Osteoblast (primary cell): ENCODE measurements at regions not wholly inside any gene's neighbourhood (a gene's known extent, or its start where the extent isn't known, plus 50 kb on each side); places are given as distances from the start of the nearest gene placed in this dataset.

ENCODE experiments used
- DNase-seq: peaks from one replicate; pipeline ENCODE4 v3.0.0; 2011; ENCODE audit warnings: low spot score, mixed read lengths; ENCODE audit not compliant: insufficient read length; ENCODE audit errors: missing footprints
- H2AFZ ChIP-seq: 2 replicates; pipeline ENCODE4 v1.6.0; 2011; ENCODE audit warnings: mild to moderate bottlenecking, low read length
- H3K27ac ChIP-seq: 2 replicates; pipeline ENCODE4 v1.5.1; 2011; ENCODE audit warnings: mild to moderate bottlenecking, low read depth, low read length, moderate library complexity
- H3K27me3 ChIP-seq: 2 replicates; pipeline ENCODE4 v1.6.0; 2012; ENCODE audit warnings: mild to moderate bottlenecking, control low read depth, inconsistent platforms, low read length, moderate library complexity; ENCODE audit not compliant: insufficient read depth
- H3K36me3 ChIP-seq: 2 replicates; pipeline ENCODE4 v1.5.1; 2011; ENCODE audit warnings: mild to moderate bottlenecking, low read length, control low read depth, moderate library complexity; ENCODE audit not compliant: insufficient read depth
- H3K4me1 ChIP-seq: 2 replicates; pipeline ENCODE4 v1.5.1; 2011; ENCODE audit warnings: mild to moderate bottlenecking, low read length, control low read depth, moderate library complexity; ENCODE audit not compliant: insufficient read depth
- H3K4me2 ChIP-seq: 2 replicates; pipeline ENCODE4 v1.6.0; 2011; ENCODE audit warnings: mild to moderate bottlenecking, low read length; ENCODE audit not compliant: insufficient read depth
- H3K4me3 ChIP-seq: fragments of 200-600 bp; sonication (generic); 3 replicates; pipeline ENCODE4 v1.5.1; 2012; ENCODE audit warnings: mild to moderate bottlenecking, low read length, inconsistent platforms; ENCODE audit not compliant: insufficient read depth
- H3K79me2 ChIP-seq: 2 replicates; pipeline ENCODE4 v1.6.0; 2012; ENCODE audit warnings: mild to moderate bottlenecking, low read length, control low read depth, inconsistent platforms; ENCODE audit not compliant: insufficient read depth
- H3K9me3 ChIP-seq: 2 replicates; pipeline ENCODE4 v1.5.1; 2011; ENCODE audit warnings: low read depth, low read length, control low read depth
- H4K20me1 ChIP-seq: 2 replicates; pipeline ENCODE4 v1.6.0; 2012; ENCODE audit warnings: mild to moderate bottlenecking, low read length, control low read depth; ENCODE audit not compliant: insufficient read depth
- CTCF ChIP-seq: IDR thresholded peaks from 2 replicates; pipeline ENCODE4 v1.5.1; 2011; ENCODE audit warnings: mild to moderate bottlenecking, low read depth, low read length, moderate library complexity; ENCODE audit errors: extremely low read depth

GRCh38 chr22:22073769-22074561 is 91.4 kb upstream of the TOP3B start:
- H4K20me1 ChIP-seq = no peaks in the 10 kb centered on the region
- peaks cover 14% of the 10 kb centered on the region for H3K27me3 ChIP-seq
- H2AFZ ChIP-seq = no peak overlapping the region
- no peak overlapping the region for H3K27ac ChIP-seq
- no peaks in the 10 kb centered on the region for H3K36me3 ChIP-seq
- no peak overlapping the region for H3K4me3 ChIP-seq
- H3K79me2 ChIP-seq = no peaks in the 10 kb centered on the region
- no peaks in the 10 kb centered on the region for H3K9me3 ChIP-seq
- no peak for DNase-seq
- no peaks in the 10 kb centered on the region for H3K4me1 ChIP-seq
- no peak for TF ChIP-seq CTCF
- no peak overlapping the region for H3K4me2 ChIP-seq

- no peak for DNase-seq
- no peaks in the 10 kb centered on the region for H4K20me1 ChIP-seq
- no peaks in the 10 kb centered on the region for H3K4me1 ChIP-seq
- no peak for TF ChIP-seq CTCF
- H3K79me2 ChIP-seq = no peaks in the 10 kb centered on the region
- H3K9me3 ChIP-seq = no peaks in the 10 kb centered on the region
- H3K4me2 ChIP-seq = no peak overlapping the region
- H2AFZ ChIP-seq = no peak overlapping the region
- no peak overlapping the region for H3K27ac ChIP-seq
- no peak overlapping the region for H3K4me3 ChIP-seq
- no peaks in the 10 kb centered on the region for H3K36me3 ChIP-seq
- H3K27me3 ChIP-seq = peaks cover 18% of the 10 kb centered on the region
Observed at GRCh38 chr22:22072169-22072836, 89.7 kb upstream of the TOP3B start.

- no peak for DNase-seq
- Histone ChIP-seq H4K20me1 (no peaks in the 10 kb centered on the region), H3K79me2 (no peaks in the 10 kb centered on the region), H3K4me3 (no peak overlapping the region), H3K36me3 (no peaks in the 10 kb centered on the region), H3K4me1 (no peaks in the 10 kb centered on the region), H3K4me2 (no peak overlapping the region), H3K27me3 (peaks cover 25% of the 10 kb centered on the region), H3K27ac (no peak overlapping the region), H3K9me3 (no peaks in the 10 kb centered on the region), H2AFZ (no peak overlapping the region)
- TF ChIP-seq CTCF = no peak
Observed at GRCh38 chr22:22071455-22071854, 88.9 kb upstream of the TOP3B start.

GRCh38 chr22:22070371-22070824 is 87.8 kb upstream of the TOP3B start:
- no peak for DNase-seq
- no peaks in the 10 kb centered on the region for H3K4me1 ChIP-seq
- H3K36me3 ChIP-seq = no peaks in the 10 kb centered on the region
- no peak overlapping the region for H3K4me2 ChIP-seq
- no peaks in the 10 kb centered on the region for H3K9me3 ChIP-seq
- H3K4me3 ChIP-seq = no peak overlapping the region
- no peaks in the 10 kb centered on the region for H3K79me2 ChIP-seq
- peaks cover 27% of the 10 kb centered on the region for H3K27me3 ChIP-seq
- no peak for TF ChIP-seq CTCF
- H4K20me1 ChIP-seq = no peaks in the 10 kb centered on the region
- no peak overlapping the region for H3K27ac ChIP-seq
- no peak overlapping the region for H2AFZ ChIP-seq
